GM12878 (cell line): ENCODE measurements at regions not wholly inside any gene's neighbourhood (a gene's known extent, or its start where the extent isn't known, plus 50 kb on each side); places are given as distances from the start of the nearest gene placed in this dataset.

Experiments used
- ATAC-seq: fragments of 200-7000 bp; cut with Tn5 transposase; 3 replicates; pipeline ENCODE4 v1.9.1; 2020; ENCODE audit warnings: mild to moderate bottlenecking, moderate library complexity
- BruUV-seq: library from RNA; stranded (reverse); fragments of 400-500 nt; replicated peaks from 2 replicates; lab custom pipeline; 2021; lab: Mats Ljungman, UMichigan
- CTCF ChIA-PET: fragments of 300-600 bp; sonication (Branson Sonifier 250); formaldehyde crosslinking; extraction: SDS; loops from one replicate; lab custom pipeline; 2021; ENCODE audit warnings: inconsistent platforms; lab: Yijun Ruan, JAX
- POLR2A ChIA-PET: fragments of 350-600 bp; formaldehyde crosslinking; extraction: SDS; loops from one replicate; lab custom pipeline; 2021; ENCODE audit warnings: inconsistent platforms; lab: Charles Lee
- RAD21 ChIA-PET: fragments of 300-600 bp; sonication (Branson Sonifier 250); formaldehyde crosslinking; loops from one replicate; lab custom pipeline; 2023; ENCODE audit warnings: antibody characterized with exemption; ENCODE audit not compliant: unreplicated experiment; lab: Charles Lee
- SMC1A ChIA-PET: fragments of 300-600 bp; sonication (Branson Sonifier 250); formaldehyde crosslinking; loops from one replicate; lab custom pipeline; 2023; ENCODE audit not compliant: unreplicated experiment, uncharacterized antibody; lab: Charles Lee
- DNase-seq: peaks from one replicate; pipeline ENCODE4 v3.0.0-alpha.2; 2011; ENCODE audit warnings: low read depth, low spot score
- FAIRE-seq: peaks from 3 replicates; lab custom pipeline; 2011; peaks lifted over from hg19 to GRCh38; lab: Jason Lieb, UNC
- H2AFZ ChIP-seq: 2 replicates; pipeline ENCODE4 v1.6.0; 2011; ENCODE audit warnings: low read depth, low read length, control low read depth; ENCODE audit not compliant: control insufficient read depth
- H3K27ac ChIP-seq: 2 replicates; pipeline ENCODE4 v1.5.1; 2011; ENCODE audit warnings: control low read depth; ENCODE audit not compliant: control insufficient read depth, insufficient read depth
- H3K27me3 ChIP-seq, 2 experiments: replicated peaks in 1 of 2; 2 replicates each; pipeline versions ENCODE4 v1.6.0 to v1.6.1; 2011; ENCODE audit warnings: low read length in 1 of 2; ENCODE audit not compliant: control insufficient read depth in 2 of 2, insufficient read depth in 2 of 2
- H3K36me3 ChIP-seq, 2 experiments: 2 replicates each; pipeline ENCODE4 v1.5.1; 2011; ENCODE audit warnings: low read length in 1 of 2; ENCODE audit not compliant: control insufficient read depth in 2 of 2, insufficient read depth in 2 of 2
- H3K4me1 ChIP-seq: 2 replicates; pipeline ENCODE4 v1.6.1; 2011; ENCODE audit warnings: mild to moderate bottlenecking, low read length, moderate library complexity, mixed read lengths; ENCODE audit not compliant: control insufficient read depth, insufficient read depth
- H3K4me2 ChIP-seq: 2 replicates; pipeline ENCODE4 v1.6.0; 2011; ENCODE audit warnings: control low read depth; ENCODE audit not compliant: control insufficient read depth, insufficient read depth
- H3K4me3 ChIP-seq: fragments of 200-600 bp; sonication (generic); 2 replicates; pipeline ENCODE4 v1.5.1; 2016
- H3K79me2 ChIP-seq: 2 replicates; pipeline ENCODE4 v1.6.0; 2011; ENCODE audit warnings: low read length; ENCODE audit not compliant: control insufficient read depth, insufficient read depth
- H3K9ac ChIP-seq: 2 replicates; pipeline ENCODE4 v1.8.0; 2011; ENCODE audit warnings: low read length, control low read depth, mixed read lengths; ENCODE audit not compliant: control insufficient read depth, insufficient read depth
- H3K9me3 ChIP-seq: replicated peaks from 3 replicates; pipeline ENCODE4 v1.5.1; 2011; ENCODE audit warnings: mild to moderate bottlenecking, low read length; ENCODE audit not compliant: control insufficient read depth, insufficient read depth
- H4K20me1 ChIP-seq: 2 replicates; pipeline ENCODE4 v1.6.0; 2011; ENCODE audit not compliant: control insufficient read depth, insufficient read depth
- FOXM1 ChIP-seq: IDR thresholded peaks from 2 replicates; pipeline ENCODE4 v1.6.1; 2012; ENCODE audit warnings: low read depth, mild to moderate bottlenecking, inconsistent platforms, low read length, moderate library complexity
- GABPA ChIP-seq: IDR thresholded peaks from 2 replicates; pipeline ENCODE4 v1.6.1; 2014; ENCODE audit warnings: antibody characterized with exemption, low read depth, mild to moderate bottlenecking, inconsistent platforms
- HDAC2 ChIP-seq: fragments of 200-600 bp; sonication (generic); IDR thresholded peaks from 2 replicates; pipeline ENCODE4 v1.6.1; 2017
- PAX5 ChIP-seq: IDR thresholded peaks from 2 replicates; pipeline ENCODE4 v1.6.1; 2011; ENCODE audit warnings: low read depth, low read length, borderline replicate concordance
- RB1 ChIP-seq: fragments of 450-650 bp; formaldehyde crosslinking; IDR thresholded peaks from 2 replicates; pipeline ENCODE4 v1.6.1; 2017; ENCODE audit warnings: mild to moderate bottlenecking, borderline replicate concordance
- SREBF1 ChIP-seq: IDR thresholded peaks from 2 replicates; pipeline ENCODE4 v1.6.1; 2012; ENCODE audit warnings: mild to moderate bottlenecking, low read length
- TARDBP ChIP-seq: IDR thresholded peaks from 2 replicates; pipeline ENCODE4 v1.6.1; 2016; ENCODE audit warnings: borderline replicate concordance
- WGBS: methylation state at CpG from one replicate; pipeline ENCODE4 v1.1.6; 2016; ENCODE audit warnings: low lambda C conversion rate; ENCODE audit not compliant: insufficient replicate concordance, insufficient coverage; ENCODE audit errors: missing lambda C conversion rate; 5-methylcytosine and 5-hydroxymethylcytosine counted together
- in situ Hi-C: fragments of 300-500 bp; cut with MboI; formaldehyde crosslinking; loops from 9 replicates; pipeline ENCODE4 v1.14.3; 2018; ENCODE audit warnings: mixed read lengths
- intact Hi-C: fragments of 100-400 bp; cut with micrococcal nuclease; formaldehyde crosslinking; loops from one replicate; pipeline ENCODE4 v1.14.2; 2022; ENCODE audit not compliant: unreplicated experiment
- TF ChIP-seq, protein P1 (sequence below): IDR thresholded peaks from 2 replicates; pipeline ENCODE4 v1.6.1; 2011; ENCODE audit warnings: borderline replicate concordance, low read depth, mild to moderate bottlenecking, moderate library complexity, mixed read lengths, low read length; ENCODE audit not compliant: insufficient read depth; ENCODE audit errors: extremely low read length
- TF ChIP-seq, protein P2 (sequence below): fragments of 450-650 bp; formaldehyde crosslinking; IDR thresholded peaks from 2 replicates; pipeline ENCODE4 v1.5.0; 2022; ENCODE audit warnings: mild to moderate bottlenecking, missing genetic modification characterization

DNA sequence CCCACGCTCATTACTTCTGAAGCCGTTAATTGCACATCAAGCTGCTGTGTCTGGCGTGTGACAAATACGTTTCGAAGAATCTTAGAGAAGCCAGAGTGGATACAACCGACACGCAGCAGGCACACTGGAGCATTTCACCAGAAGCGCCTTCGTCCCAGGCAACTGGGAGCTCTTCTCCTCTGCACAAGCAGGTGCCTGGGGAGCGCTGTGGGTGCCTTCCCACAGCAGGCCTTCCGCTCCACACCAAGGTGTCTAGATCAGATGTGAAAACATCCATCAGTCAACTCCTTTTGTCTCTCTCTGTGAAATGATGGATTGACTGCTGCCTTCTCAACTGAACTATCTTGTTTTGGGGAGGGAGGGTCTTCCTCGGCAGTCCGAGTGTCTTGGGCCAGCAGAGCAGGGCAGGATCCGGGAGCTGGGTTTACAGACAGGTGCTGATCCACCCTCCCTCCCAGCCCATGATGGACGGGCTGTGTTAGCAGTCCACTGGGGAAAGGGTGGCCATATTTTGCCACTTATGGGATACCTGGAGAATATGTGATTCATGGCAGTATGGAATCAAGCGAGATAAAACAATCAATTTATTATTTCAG is 326.3 kb downstream of the TCERG1L start:
- Histone ChIP-seq H4K20me1 (no peaks in the 10 kb centered on the region), H3K27ac (no peak overlapping the region), H3K4me1 (no peaks in the 10 kb centered on the region), H2AFZ (no peak overlapping the region), H3K4me2 (no peak overlapping the region), H3K9ac (no peak overlapping the region), H3K9me3 (no peaks in the 10 kb centered on the region; the same call in 2 of the 3 replicates), H3K36me3 (no peaks in the 10 kb centered on the region), H3K79me2 (no peaks in the 10 kb centered on the region), H3K27me3 (no peaks in the 10 kb centered on the region), H3K4me3 (no peak overlapping the region)
- SMC1A ChIA-PET, result no interaction called here
- no TSS peak for BruUV-seq
- POLR2A ChIA-PET, result no interaction called here
- FAIRE-seq, result no peak
- in situ Hi-C loops (no loop called here), intact Hi-C loops (no loop called here)
- DNase-seq, result no peak
- RAD21 ChIA-PET, result no interaction called here
- 44% methylated on average over 16 of the region's 16 CpGs for WGBS
- CTCF ChIA-PET, result no interaction called here
- no peak for ATAC-seq
- TF ChIP-seq GABPA (no peak), SREBF1 (no peak), RB1 (no peak), TARDBP (no peak), PAX5 (no peak), FOXM1 (no peak), HDAC2 (no peak)
- TF ChIP-seq, protein P1, sequence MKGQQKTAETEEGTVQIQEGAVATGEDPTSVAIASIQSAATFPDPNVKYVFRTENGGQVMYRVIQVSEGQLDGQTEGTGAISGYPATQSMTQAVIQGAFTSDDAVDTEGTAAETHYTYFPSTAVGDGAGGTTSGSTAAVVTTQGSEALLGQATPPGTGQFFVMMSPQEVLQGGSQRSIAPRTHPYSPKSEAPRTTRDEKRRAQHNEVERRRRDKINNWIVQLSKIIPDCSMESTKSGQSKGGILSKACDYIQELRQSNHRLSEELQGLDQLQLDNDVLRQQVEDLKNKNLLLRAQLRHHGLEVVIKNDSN, result no peak
- TF ChIP-seq, protein P2, sequence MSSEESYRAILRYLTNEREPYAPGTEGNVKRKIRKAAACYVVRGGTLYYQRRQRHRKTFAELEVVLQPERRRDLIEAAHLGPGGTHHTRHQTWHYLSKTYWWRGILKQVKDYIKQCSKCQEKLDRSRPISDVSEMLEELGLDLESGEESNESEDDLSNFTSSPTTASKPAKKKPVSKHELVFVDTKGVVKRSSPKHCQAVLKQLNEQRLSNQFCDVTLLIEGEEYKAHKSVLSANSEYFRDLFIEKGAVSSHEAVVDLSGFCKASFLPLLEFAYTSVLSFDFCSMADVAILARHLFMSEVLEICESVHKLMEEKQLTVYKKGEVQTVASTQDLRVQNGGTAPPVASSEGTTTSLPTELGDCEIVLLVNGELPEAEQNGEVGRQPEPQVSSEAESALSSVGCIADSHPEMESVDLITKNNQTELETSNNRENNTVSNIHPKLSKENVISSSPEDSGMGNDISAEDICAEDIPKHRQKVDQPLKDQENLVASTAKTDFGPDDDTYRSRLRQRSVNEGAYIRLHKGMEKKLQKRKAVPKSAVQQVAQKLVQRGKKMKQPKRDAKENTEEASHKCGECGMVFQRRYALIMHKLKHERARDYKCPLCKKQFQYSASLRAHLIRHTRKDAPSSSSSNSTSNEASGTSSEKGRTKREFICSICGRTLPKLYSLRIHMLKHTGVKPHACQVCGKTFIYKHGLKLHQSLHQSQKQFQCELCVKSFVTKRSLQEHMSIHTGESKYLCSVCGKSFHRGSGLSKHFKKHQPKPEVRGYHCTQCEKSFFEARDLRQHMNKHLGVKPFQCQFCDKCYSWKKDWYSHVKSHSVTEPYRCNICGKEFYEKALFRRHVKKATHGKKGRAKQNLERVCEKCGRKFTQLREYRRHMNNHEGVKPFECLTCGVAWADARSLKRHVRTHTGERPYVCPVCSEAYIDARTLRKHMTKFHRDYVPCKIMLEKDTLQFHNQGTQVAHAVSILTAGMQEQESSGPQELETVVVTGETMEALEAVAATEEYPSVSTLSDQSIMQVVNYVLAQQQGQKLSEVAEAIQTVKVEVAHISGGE, result no peak
